GM21786 (cell line): ENCODE measurements at regions not wholly inside any gene's neighbourhood (a gene's known extent, or its start where the extent isn't known, plus 50 kb on each side); places are given as distances from the start of the nearest gene placed in this dataset.
A peak's percentile ranks its signal among the peaks of the same experiment; 100 is the strongest.
"Not testable (repeated sequence)": the region's sequence is repeated elsewhere in the genome, so short reads cannot be mapped to it uniquely, and the experiment has no call there.

Source experiments
- ATAC-seq: cut with Tn5 transposase; IDR thresholded peaks from one replicate; pipeline ENCODE4 v1.9.1; 2021; ENCODE audit not compliant: unreplicated experiment

GRCh38 chr4:45283352-45283751 lies 557.0 kb upstream of the GNPDA2 start:
- ATAC-seq = no peak

DNA sequence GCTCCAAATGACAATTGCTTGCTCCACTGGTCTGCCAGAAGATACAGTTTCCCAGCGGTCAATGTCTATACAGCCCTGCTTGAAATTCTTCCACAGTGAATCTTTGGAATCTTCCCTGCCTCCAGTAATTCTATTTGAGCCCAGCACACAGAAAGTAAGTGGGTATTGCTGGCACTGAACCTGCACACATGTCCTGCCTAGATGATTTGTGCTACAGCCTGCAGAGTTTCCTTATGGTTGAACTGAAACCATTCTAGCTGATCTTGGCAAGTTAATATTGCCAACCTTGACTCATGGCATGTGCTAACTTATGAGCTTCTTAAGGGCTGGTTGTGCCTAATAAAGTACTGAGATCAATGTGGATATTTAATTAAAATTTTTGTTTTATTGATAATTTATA lies 553.8 kb upstream of the GNPDA2 start:
- ATAC-seq = no peak

GRCh38 chr4:45275862-45276261 lies 549.5 kb upstream of the GNPDA2 start:
- ATAC-seq = no peak

GRCh38 chr4:45248106-45248505 lies 521.8 kb upstream of the GNPDA2 start:
- not testable (repeated sequence) for ATAC-seq

DNA sequence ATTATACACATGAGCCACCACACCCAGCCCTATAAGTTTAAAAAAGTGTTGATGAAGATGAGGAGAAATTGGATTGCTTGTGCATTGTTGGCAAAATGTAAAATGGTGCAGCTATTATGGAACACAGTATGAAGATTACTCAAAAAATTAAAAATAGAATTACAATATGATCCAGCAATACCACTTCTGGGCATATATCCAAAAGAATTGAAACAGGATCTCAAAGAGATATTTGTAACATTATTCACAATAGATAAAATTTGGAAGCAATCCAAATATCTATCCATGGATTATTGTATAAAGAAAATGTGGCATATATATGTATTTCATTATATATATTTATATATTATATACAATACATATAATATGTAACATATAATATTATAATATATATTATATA lies 515.6 kb upstream of the GNPDA2 start:
- no peak for ATAC-seq

GRCh38 chr4:45229206-45229605 lies 502.9 kb upstream of the GNPDA2 start:
- ATAC-seq = no peak

DNA sequence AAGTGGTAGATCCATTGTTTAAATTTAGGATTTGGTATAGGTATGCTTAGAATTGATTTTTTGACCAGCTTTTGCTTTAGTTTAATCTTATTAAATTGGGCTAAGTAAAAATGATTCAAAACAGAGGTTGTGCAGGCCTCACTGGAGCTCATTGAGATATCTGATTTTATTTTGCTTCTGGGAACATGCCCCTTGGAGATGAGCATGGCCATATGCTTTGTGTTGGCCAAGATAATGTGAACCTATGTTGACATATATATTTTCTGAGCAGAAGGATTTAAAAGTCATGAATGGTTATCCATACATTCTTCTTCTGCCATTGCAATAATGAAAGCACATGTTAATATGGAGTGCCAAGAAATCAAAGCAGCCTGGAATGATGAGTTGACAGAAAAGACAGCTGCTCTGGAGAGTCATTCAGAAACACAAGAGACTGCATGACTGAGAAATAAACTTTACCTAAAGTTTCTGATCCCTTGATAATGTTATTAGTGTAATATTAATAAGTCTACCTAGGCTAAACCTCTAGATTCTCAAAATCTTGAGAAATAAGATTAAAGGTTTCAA lies 489.7 kb upstream of the GNPDA2 start:
- ATAC-seq = no peak

DNA sequence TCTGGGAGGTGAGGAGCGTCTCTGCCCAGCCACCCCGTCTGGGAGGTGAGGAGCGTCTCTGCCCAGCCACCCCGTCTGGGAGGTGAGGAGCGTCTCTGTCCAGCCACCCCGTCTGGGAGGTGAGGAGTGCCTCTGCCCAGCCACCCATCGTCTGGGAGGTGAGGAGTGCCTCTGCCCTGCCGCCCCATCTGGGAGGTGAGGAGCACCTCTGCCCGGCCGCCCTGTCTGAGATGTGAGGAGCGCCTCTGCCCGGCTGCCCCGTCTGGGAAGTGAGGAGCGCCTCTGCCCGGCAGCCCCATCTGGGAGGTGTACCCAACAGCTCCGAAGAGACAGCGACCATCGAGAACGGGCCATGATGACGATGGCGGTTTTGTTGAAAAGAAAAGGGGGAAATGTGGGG lies 482.1 kb upstream of the GNPDA2 start:
- ATAC-seq = not testable (repeated sequence)

DNA sequence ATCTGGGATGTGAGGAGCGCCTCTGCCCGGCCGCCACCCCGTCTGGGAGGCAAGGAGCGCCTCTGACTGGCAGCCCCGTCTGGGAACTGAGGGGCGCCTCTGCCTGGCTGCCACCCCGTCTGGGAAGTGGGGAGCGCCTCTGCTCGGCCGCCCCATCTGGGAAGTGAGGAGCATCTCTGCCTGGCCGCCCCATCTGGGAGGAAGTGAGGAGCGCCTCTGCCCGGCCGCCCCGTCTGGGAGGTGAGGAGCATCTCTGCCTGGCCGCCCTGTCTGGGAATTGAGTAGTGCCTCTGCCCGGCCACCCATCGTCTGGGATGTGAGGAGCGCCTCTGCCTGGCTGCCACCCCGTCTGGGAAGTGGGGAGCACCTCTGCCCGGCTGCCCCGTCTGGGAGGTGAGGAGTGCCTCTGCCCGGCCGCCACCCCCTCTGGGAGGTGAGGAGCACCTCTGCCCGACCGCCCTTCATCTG lies 481.5 kb upstream of the GNPDA2 start:
- not testable (repeated sequence) for ATAC-seq

- ATAC-seq = not testable (repeated sequence)
Measured at GRCh38 chr4:45207241-45207863, 481.0 kb upstream of the GNPDA2 start.

DNA sequence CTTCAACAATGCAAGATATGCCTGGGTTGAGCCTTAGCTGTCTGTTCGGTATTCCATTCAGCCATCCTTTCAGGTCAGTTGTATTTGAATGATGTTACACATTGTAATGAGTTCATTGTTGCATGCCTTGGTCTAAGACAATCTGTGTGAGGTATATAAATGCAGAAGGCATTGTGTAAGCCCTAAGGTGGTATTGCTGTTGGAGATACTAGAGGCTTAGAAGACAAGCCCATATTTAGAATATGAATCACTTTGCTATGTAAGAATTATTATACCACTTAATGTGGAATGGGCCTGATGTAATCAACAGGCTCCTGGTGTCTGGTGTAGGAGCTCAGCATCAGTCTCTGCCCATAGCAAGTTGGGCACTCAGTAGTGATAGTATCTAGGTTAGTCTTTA lies 473.4 kb upstream of the GNPDA2 start:
- no peak for ATAC-seq

DNA sequence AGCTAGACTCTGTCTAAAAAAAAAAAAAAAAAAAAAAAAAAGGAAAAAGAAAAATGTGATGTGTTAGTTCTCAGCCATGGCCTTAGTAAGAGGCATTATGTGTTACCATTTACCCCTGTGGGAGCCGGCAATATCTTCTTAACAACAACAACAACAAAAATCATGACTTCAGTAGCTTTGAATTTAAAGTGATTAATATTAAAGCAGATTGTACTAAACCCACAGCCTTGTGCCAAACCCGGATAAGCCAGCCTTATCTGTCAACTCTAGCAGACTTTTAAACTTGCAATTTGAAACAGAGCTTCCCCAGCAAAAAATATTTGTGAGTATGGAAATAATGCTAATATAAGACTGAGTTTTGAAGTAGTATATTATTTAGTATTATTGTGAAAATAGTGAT lies 462.1 kb upstream of the GNPDA2 start:
- ATAC-seq = no peak

- no peak for ATAC-seq
Measured at GRCh38 chr4:45186249-45186648, 459.9 kb upstream of the GNPDA2 start.

DNA sequence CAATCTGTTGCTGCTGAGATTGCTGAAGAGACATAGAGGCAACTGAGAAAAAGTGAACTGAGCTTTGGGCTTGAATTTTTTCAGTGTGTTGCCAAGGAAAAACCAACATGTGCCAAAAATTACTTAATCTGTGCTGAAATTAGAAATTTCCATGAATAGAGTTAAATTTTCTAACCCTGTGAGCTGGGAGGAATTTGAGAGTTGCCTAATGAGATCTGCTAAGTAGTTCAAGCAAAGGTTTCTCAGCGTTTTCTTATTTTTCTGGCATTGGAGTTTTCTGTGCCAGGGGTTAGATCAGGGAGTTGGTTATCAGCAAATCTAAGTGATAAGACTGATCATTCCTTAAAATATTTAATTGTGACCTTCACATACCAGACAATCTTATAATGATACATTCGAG lies 457.5 kb upstream of the GNPDA2 start:
- ATAC-seq = no peak

DNA sequence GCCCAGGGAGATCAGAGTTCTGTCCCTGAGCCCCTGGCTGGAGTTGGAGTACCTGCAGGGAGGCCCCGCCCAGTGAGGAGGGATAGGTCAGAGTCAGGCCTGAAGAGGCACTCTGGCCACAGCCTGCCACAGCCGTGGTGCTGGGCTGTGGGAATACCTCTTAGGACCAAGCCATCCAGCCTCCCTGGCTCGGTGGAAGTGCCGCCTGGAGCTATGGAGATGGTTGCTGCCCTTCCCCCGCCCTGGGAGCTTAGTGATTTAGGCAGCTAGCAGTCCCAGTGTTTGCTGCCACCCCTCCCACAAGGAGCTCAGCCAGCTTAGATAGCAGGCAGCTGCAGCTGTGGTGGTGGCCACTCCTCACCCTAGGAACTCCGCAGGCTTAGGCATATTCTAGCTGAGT lies 446.3 kb upstream of the GNPDA2 start:
- ATAC-seq = no peak

GRCh38 chr4:45160951-45161350 lies 434.6 kb upstream of the GNPDA2 start:
- ATAC-seq = no peak

- ATAC-seq = no peak
Measured at GRCh38 chr4:45155081-45155777, 428.9 kb upstream of the GNPDA2 start.

DNA sequence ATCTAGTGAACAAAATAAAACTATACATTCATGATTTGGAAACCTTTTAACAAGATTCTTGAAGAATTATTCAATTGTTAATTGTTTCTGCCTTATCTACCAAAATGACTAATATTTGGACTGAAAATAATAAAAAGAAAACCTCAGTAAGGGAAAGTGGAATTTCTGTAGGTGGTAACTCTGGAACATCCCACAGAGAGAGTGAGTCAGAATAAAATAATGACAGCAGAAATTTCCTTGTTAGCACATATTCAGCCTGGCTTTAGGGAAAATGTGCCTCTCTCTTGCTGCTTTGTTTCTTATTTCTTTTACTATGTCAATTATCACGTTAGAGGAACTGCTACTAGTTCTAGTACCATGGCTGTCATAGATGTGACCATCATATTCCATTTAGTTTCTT lies 421.5 kb upstream of the GNPDA2 start:
- no peak for ATAC-seq

GRCh38 chr4:45131020-45131419 lies 404.7 kb upstream of the GNPDA2 start:
- ATAC-seq = no peak

GRCh38 chr4:45122406-45122805 lies 396.1 kb upstream of the GNPDA2 start:
- no peak for ATAC-seq

- ATAC-seq = no peak
Measured at GRCh38 chr4:45121426-45121975, 395.1 kb upstream of the GNPDA2 start.

DNA sequence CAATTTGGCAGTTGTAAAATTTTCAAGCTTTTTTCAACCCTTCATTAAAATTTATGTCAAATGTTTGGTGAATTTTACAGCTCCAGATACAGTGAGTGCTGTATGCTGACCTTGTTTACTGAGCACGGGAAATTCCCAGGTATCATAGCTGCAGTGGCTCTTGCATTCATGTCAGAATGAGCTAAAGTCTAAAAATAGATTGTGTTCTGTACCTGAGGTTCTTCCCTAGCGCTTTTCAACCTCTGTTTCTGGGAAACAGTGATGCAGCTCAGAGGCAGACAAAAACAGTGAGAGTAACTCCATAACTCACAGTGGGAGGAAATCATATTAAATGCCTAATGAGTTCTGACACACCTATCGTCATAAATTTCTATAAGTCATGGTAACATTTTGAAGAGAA lies 393.8 kb upstream of the GNPDA2 start:
- ATAC-seq = peak; percentile 86
